HEK293 (cell line): ENCODE measurements at regions not wholly inside any gene's neighbourhood (a gene's known extent, or its start where the extent isn't known, plus 50 kb on each side); places are given as distances from the start of the nearest gene placed in this dataset.
"Not testable (repeated sequence)": the region's sequence is repeated elsewhere in the genome, so short reads cannot be mapped to it uniquely, and the experiment has no call there.

Experiments
- CTCF ChIA-PET: fragments of 350-600 bp; formaldehyde crosslinking; extraction: SDS; loops from one replicate; lab custom pipeline; 2021; ENCODE audit warnings: antibody characterized with exemption; lab: Yijun Ruan, JAX
- POLR2A ChIA-PET: fragments of 300-600 bp; formaldehyde crosslinking; extraction: SDS; loops from one replicate; lab custom pipeline; 2020; ENCODE audit warnings: antibody characterized with exemption, inconsistent platforms; lab: Yijun Ruan, JAX
- H3K27ac ChIP-seq: fragments of 200-500 bp; sonication (Bioruptor generic); 2 replicates; pipeline ENCODE4 v1.5.1; 2014; ENCODE audit warnings: low read depth, low read length, control low read depth, inconsistent platforms; ENCODE audit errors: extremely low read depth
- H3K36me3 ChIP-seq, 2 experiments: fragments of 200-500 bp in 1 of 2; sonication (Bioruptor generic) in 1 of 2; 1 replicate in 1 of 2; 2 replicates in 1 of 2; pipeline ENCODE4 v1.5.1; 2014 to 2017; ENCODE audit warnings: inconsistent platforms in 2 of 2, low read length in 2 of 2; ENCODE audit not compliant: control insufficient read depth in 2 of 2, insufficient read depth in 1 of 2
- H3K4me1 ChIP-seq: fragments of 200-500 bp; sonication (Bioruptor generic); 2 replicates; pipeline ENCODE4 v1.5.1; 2014; ENCODE audit warnings: mild to moderate bottlenecking, low read length, inconsistent platforms; ENCODE audit not compliant: control insufficient read depth, insufficient read depth
- H3K4me3 ChIP-seq: 2 replicates; pipeline ENCODE4 v1.5.1; 2011; ENCODE audit warnings: low read depth, mild to moderate bottlenecking, control low read depth, low read length, moderate library complexity
- H3K9me3 ChIP-seq: fragments of 200-500 bp; sonication (Bioruptor generic); 2 replicates; pipeline ENCODE4 v1.5.1; 2014; ENCODE audit warnings: low read depth, low read length, inconsistent platforms; ENCODE audit not compliant: control insufficient read depth, insufficient read depth
- BCL11A ChIP-seq: fragments of 450-650 bp; formaldehyde crosslinking; IDR thresholded peaks from 2 replicates; pipeline ENCODE4 v1.5.1; 2016; ENCODE audit warnings: low read depth, missing biosample characterization, missing genetic modification characterization
- FEZF1 ChIP-seq: fragments of 450-650 bp; formaldehyde crosslinking; IDR thresholded peaks from 2 replicates; pipeline ENCODE4 v1.5.1; 2016; ENCODE audit warnings: missing biosample characterization, missing genetic modification characterization
- MEIS1 ChIP-seq: sonication (generic); formaldehyde crosslinking; IDR thresholded peaks from 2 replicates; pipeline ENCODE4 v1.8.1; 2022; ENCODE audit warnings: missing genetic modification reagents, mild to moderate bottlenecking, borderline replicate concordance
- MYNN ChIP-seq: fragments of 450-650 bp; formaldehyde crosslinking; IDR thresholded peaks from 2 replicates; pipeline ENCODE4 v1.5.1; 2016; ENCODE audit warnings: missing biosample characterization, missing genetic modification characterization, borderline replicate concordance
- REPIN1 ChIP-seq: fragments of 450-650 bp; formaldehyde crosslinking; IDR thresholded peaks from 2 replicates; pipeline ENCODE4 v1.5.1; 2017; ENCODE audit warnings: missing biosample characterization, missing genetic modification characterization, low read depth
- SCRT1 ChIP-seq: fragments of 450-650 bp; formaldehyde crosslinking; IDR thresholded peaks from 2 replicates; pipeline ENCODE4 v1.5.1; 2016; ENCODE audit warnings: missing biosample characterization, missing genetic modification characterization, borderline replicate concordance
- TRIM28 ChIP-seq: IDR thresholded peaks from 2 replicates; pipeline ENCODE4 v1.6.1; 2011; ENCODE audit warnings: low read length, control low read depth, borderline replicate concordance
- ZBTB49 ChIP-seq: fragments of 450-650 bp; formaldehyde crosslinking; IDR thresholded peaks from 2 replicates; pipeline ENCODE4 v1.5.1; 2016; ENCODE audit warnings: missing biosample characterization, missing genetic modification characterization, low read depth
- ZFP41 ChIP-seq: fragments of 450-650 bp; formaldehyde crosslinking; IDR thresholded peaks from 2 replicates; pipeline ENCODE4 v1.5.1; 2016; ENCODE audit warnings: missing biosample characterization, missing genetic modification characterization, borderline replicate concordance
- ZIC2 ChIP-seq: fragments of 450-650 bp; formaldehyde crosslinking; IDR thresholded peaks from 2 replicates; pipeline ENCODE4 v1.5.1; 2016; ENCODE audit warnings: missing biosample characterization, missing genetic modification characterization
- ZNF169 ChIP-seq: fragments of 450-650 bp; formaldehyde crosslinking; IDR thresholded peaks from 2 replicates; pipeline ENCODE4 v1.5.1; 2016; ENCODE audit warnings: missing biosample characterization, missing genetic modification characterization
- ZNF175 ChIP-seq: fragments of 450-650 bp; formaldehyde crosslinking; IDR thresholded peaks from 2 replicates; pipeline ENCODE4 v1.5.1; 2016; ENCODE audit warnings: missing biosample characterization, missing genetic modification characterization
- ZNF19 ChIP-seq: fragments of 450-650 bp; formaldehyde crosslinking; IDR thresholded peaks from 2 replicates; pipeline ENCODE4; 2016; ENCODE audit warnings: missing biosample characterization, missing genetic modification characterization, low read depth
- ZNF311 ChIP-seq: fragments of 450-650 bp; formaldehyde crosslinking; IDR thresholded peaks from 2 replicates; pipeline ENCODE4 v1.5.1; 2017; ENCODE audit warnings: missing biosample characterization, missing genetic modification characterization, borderline replicate concordance
- ZNF335 ChIP-seq: fragments of 450-650 bp; formaldehyde crosslinking; conservative IDR thresholded peaks from 2 replicates; pipeline ENCODE4 v1.5.1; 2016; ENCODE audit warnings: missing biosample characterization, missing genetic modification characterization
- ZNF391 ChIP-seq: fragments of 450-650 bp; formaldehyde crosslinking; IDR thresholded peaks from 2 replicates; pipeline ENCODE4 v1.5.1; 2016; ENCODE audit warnings: low read depth, missing biosample characterization, missing genetic modification characterization, borderline replicate concordance
- ZNF488 ChIP-seq: fragments of 450-650 bp; formaldehyde crosslinking; IDR thresholded peaks from 2 replicates; pipeline ENCODE4 v1.5.1; 2016; ENCODE audit warnings: missing biosample characterization, missing genetic modification characterization
- ZNF707 ChIP-seq: fragments of 450-650 bp; formaldehyde crosslinking; IDR thresholded peaks from 2 replicates; pipeline ENCODE4 v1.5.1; 2016; ENCODE audit warnings: missing biosample characterization, missing genetic modification characterization
- ZNF843 ChIP-seq: fragments of 450-650 bp; formaldehyde crosslinking; IDR thresholded peaks from 2 replicates; pipeline ENCODE4 v1.5.1; 2016; ENCODE audit warnings: missing biosample characterization, missing genetic modification characterization
- ZXDB ChIP-seq: fragments of 450-650 bp; formaldehyde crosslinking; IDR thresholded peaks from 2 replicates; pipeline ENCODE4 v1.5.1; 2016; ENCODE audit warnings: missing biosample characterization, missing genetic modification characterization

DNA sequence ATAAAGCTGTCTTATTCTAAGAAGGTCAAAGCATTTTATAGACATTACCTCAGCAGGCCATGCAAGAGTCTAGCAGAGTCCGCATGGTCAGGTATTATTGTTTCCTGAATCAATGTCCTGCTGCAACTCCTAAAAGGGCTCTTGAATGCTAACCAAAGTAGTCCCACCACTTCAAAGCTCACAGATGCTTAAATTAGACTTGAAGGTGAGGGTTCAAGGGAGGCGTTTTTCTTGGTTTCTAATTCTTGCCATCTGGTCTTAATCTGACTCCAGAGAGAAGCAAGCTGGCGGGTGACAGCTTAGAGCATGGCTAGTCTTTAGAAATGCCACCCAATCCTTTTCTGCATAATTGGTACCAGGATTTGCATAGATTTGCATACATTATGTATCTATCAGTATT lies 226.3 kb downstream of the MREG start:
- no peak for TF ChIP-seq MEIS1
- TF ChIP-seq ZNF19, result no peak
- TF ChIP-seq ZNF169, result no peak
- TF ChIP-seq ZIC2 (tag by site-specific recombination), result no peak
- no peak for TF ChIP-seq SCRT1 (tag by site-specific recombination)
- TF ChIP-seq MYNN (tag by site-specific recombination), result no peak
- TF ChIP-seq ZNF488 (tag by site-specific recombination), result no peak
- TF ChIP-seq ZXDB (tag by site-specific recombination), result no peak
- no peak for TF ChIP-seq ZNF843 (tag by site-specific recombination)
- TF ChIP-seq ZNF311, result no peak
- TF ChIP-seq BCL11A (tag by site-specific recombination), result no peak
- no peak for TF ChIP-seq ZNF391
- ChIA-PET POLR2A (no interaction called here), CTCF (interaction anchor here (0.5 to 1.6 kb wide), 2 partner anchors 13 to 122 kb away, joined by 3 to 6 read pairs; no protein-coding TSS in a partner anchor)
- Histone ChIP-seq H3K4me3 (no peak overlapping the region), H3K36me3 (no peaks in the 10 kb centered on the region), H3K9me3 (no peaks in the 10 kb centered on the region), H3K4me1 (peaks cover 2% of the 10 kb centered on the region), H3K27ac (no peak overlapping the region)

- no peak for TF ChIP-seq ZFP41 (tag by site-specific recombination)
- 0 out of 2 replicates have a peak, but pooled peaks have one; percentile 26 for TF ChIP-seq FEZF1 (tag by site-specific recombination)
- 0 out of 2 replicates have a peak, but pooled peaks have one; percentile 48 for TF ChIP-seq TRIM28
- 0 out of 2 replicates have a peak, but pooled peaks have one; percentile 6 for TF ChIP-seq ZNF335 (tag by site-specific recombination)
- no peak for TF ChIP-seq ZBTB49 (tag by site-specific recombination)
- no peak for TF ChIP-seq ZNF175
- TF ChIP-seq ZIC2 (tag by site-specific recombination), result 0 out of 2 replicates have a peak, but pooled peaks have one; percentile 15
- TF ChIP-seq ZNF707 (tag by site-specific recombination), result no peak
- no peak for TF ChIP-seq REPIN1 (tag by site-specific recombination)
- TF ChIP-seq ZNF488 (tag by site-specific recombination), result no peak
- Histone ChIP-seq H3K36me3 (no peaks in the 10 kb centered on the region), H3K4me3 (no peak overlapping the region), H3K4me1 (peaks cover 2% of the 10 kb centered on the region), H3K27ac (no peak overlapping the region), H3K9me3 (no peaks in the 10 kb centered on the region)
- ChIA-PET POLR2A (no interaction called here), CTCF (no interaction called here)
These were observed 229.0 kb downstream of the MREG start for GRCh38 chr2:215784371-215784783.

GRCh38 chr2:215783640-215784039 lies 229.7 kb downstream of the MREG start:
- CTCF ChIA-PET, result interaction anchor here (1.1 kb wide), 1 partner anchor 12 kb away, joined by 3 read pairs; no protein-coding TSS in a partner anchor
- H3K36me3 ChIP-seq, result not testable (repeated sequence)

More at GRCh38 chr2:215783640-215784039, 229.7 kb downstream of the MREG start:
- H3K27ac ChIP-seq, POLR2A ChIA-PET, H3K4me1 ChIP-seq, H3K9me3 ChIP-seq, H3K4me3 ChIP-seq: not testable (repeated sequence)
